NOMO-1 treated with DMSO at 0.1 percent for 48 hours (cell line): ENCODE measurements at regions not wholly inside any gene's neighbourhood (a gene's known extent, or its start where the extent isn't known, plus 50 kb on each side); places are given as distances from the start of the nearest gene placed in this dataset.
"Not testable (repeated sequence)": the region's sequence is repeated elsewhere in the genome, so short reads cannot be mapped to it uniquely, and the experiment has no call there.

Experiments
- DNase-seq: peaks from one replicate; lab custom pipeline; 2025; ENCODE audit not compliant: unreplicated experiment; lab: John Stamatoyannopoulos, UW

GRCh38 chr14:71165121-71166031 is 258.1 kb downstream of the PCNX1 start:
- no peak for DNase-seq

DNA sequence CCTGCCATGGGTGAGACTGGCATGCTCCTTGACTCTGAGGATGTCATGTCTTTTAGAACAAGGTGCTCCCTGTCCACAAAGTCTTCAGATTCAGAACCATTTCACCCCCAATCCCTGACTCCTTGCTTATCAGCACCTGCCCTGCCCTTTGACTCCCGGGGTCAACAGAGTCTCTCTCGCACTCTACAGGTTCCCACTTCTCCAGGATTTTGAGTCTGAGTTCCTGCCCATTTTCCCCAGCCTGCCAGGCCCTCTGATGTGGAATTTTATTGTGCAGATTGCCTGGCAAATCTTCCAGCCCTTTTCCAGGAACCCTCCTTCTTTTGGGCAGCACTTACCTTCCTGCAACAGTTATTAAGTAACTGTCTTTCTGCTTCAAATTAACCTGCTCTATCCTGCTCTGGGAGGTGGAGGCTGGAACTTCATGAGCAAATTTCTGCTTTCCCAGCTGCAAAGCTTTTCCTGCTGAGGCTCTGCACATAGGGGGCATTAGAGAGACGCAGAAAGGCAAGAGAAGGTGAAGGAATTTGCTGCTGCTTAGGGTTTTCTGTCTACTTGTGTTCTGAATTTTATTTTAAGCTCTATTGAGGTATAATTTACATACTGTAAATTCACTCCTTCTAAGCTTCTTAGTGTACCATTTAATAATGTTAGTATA is 259.1 kb downstream of the PCNX1 start:
- peak; percentile 10 for DNase-seq

- not testable (repeated sequence) for DNase-seq
Observed at GRCh38 chr14:71167325-71167950, 260.2 kb downstream of the PCNX1 start.

GRCh38 chr14:71168161-71168560 is 260.9 kb downstream of the PCNX1 start:
- not testable (repeated sequence) for DNase-seq

DNA sequence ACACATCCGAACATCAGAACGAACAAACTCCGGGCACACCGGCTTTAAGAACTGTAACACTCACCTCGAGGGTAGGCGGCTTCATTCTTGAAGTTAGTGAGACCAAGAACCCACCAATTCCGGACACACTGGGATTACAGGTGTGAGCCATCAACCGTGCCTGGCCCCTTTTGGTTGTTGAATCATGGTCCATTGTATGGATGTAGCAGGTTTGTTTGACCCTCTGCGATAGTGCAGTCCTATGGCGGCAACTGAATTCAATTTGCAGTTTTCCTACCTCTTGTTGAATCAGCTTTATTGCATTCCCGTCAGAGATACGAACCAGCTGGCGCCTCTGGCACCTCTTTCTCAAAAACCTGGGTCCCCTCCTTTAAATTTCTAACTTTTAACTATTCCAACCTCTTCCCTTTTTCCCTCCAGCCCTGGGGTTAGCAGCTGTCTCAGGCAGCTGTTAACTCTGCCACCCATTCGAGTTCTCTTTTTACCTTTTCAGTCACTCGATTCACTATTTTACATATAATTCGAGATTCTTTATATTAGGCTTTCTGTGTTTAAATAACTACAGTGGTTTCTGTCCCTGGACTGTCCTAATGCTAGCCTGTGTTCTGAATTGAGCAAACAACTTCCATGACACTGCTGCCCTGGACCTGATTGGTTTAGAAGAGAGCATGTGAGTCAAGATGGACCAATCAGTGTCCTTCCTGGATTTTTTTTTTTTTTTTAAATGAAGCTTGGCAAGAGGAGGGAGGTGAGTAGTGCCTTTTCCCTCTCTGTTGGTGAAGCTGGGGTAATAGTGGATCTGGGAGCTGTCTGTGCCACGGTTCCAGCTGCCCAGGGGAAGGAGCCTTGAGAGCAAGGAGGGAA is 261.5 kb downstream of the PCNX1 start:
- DNase-seq: no peak

DNA sequence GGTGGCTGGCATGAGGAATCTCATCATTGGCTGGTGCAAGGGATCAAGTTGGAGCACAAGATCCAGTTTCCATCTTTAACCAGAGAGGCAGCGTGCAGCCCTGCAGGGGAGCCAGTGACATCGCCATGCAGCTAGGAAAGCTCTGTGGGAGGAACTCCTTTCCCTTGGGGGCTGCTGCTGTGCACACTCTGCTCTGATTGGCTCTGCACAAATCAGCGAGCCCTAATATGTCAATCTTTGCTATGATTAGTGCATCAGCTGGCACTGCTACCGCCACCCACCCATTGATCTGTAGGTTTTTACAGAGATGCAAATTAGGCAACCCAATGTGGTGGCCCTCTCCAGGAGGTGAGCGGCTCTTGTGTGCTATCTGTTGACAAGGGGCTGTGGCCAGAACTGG is 262.6 kb downstream of the PCNX1 start:
- no peak for DNase-seq

DNA sequence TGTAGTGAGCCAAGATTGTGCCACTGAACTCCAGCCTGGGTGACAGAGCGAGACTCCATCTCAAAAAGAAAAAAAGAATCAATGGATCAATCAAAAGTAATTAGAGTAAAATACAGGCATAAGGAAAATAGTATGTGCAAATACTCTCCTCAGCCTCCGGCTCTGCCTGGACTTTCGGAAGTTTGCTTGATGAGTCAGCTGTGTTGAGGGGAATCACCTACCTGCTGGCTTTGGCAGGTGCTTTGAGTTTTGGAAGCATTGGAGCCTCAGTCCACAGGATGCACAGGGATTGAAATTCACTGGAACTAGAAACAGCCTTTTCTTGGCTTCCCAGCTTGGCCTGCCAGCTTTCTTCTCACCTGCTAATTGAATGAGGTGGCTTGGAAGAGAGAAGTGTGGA is 268.2 kb downstream of the PCNX1 start:
- no peak for DNase-seq

GRCh38 chr14:71179066-71179465 is 271.8 kb downstream of the PCNX1 start:
- DNase-seq: no peak

DNA sequence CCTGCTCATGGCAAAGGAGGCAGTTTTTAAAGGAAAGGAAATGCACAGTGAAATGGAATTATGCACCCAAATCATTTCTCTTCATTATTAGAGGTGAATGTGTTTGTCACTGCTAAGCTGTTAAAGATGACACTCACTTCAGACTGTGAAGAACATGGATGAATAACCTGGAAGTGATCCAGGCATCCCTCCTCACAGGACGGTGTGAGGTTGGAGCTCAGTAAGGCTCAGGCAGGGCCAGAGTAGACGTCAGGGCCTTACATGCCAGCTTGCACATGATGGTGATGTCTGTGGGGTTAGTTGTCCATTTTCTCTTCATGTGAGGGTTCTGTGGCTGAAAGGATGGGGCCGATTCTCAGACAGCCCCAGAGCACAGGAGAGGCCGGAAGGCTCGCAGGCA is 273.1 kb downstream of the PCNX1 start:
- DNase-seq: no peak

- DNase-seq: no peak
Observed at GRCh38 chr14:71181215-71182003, 274.1 kb downstream of the PCNX1 start.

DNA sequence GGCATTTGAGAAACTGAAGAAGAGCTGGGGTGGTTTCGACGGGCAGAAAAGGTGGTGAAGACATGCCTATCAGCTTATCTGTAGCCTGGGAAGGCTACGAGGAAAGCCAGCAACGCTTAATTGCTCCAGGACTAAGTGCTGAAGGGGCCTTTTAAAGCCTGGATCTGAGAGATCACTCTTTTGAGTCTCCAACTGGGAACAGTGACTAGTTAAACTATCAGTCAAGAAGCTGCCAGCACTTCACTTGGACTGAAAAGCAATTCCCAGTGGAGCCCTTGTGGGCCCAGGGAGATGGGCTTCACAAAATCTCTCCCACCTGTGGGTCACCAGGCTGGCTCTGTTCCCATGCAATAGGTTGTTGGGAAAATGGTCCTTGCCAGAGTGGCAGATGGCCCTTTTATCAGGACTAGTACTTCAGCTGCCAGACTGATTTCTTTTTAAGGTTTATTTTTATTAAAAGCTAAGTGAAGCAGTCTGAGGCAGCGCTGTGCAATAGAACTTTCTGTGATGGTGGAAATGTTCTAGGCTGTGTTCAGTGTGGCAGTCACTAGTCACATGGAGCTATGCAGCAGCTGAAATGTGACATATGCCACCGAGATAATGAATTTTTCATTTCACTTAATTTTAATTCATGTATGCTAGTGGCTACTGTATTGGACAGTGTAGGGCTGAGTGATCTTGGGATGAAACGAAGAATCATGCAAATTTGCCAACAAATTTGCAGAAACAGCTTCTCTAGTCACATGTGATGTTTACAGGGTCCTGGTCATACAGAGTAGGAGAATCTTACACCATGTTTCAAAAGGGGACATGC is 276.8 kb downstream of the PCNX1 start:
- no peak for DNase-seq

GRCh38 chr14:71185637-71186036 is 278.4 kb downstream of the PCNX1 start:
- DNase-seq: no peak

DNA sequence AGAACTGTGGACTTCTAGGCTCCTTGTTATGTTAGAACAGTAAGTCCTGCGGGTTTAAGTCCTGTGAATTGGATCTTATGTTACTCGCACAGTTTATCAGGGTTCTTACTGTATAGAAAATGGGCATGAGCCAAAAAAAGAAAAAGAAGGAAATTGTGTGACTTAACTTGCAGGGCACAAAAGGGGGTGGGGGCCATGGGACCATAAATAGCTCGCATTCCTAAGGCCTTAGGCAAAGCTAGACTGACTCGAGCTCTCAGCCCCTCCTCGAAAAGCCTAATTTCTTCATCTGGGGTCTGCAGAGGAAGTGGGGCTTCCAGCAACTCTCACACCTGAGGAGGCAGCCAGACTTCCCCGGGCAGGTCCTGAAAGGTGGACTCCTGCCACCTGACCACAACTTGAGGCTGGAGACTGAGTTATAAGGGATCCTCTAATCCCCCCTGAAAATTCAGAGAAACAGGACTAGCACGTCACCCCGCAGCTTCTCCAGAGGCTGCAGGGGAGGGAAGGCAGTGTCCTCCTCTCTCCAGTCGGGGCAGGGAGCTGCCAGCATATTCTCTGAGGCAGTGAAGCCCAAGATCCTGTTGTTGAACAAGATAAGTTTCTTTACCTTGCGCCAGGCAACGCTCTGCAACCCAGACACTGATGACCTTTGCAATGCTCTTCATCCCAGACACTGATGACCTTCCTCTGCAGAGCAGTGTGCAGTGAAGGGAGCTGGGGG is 280.5 kb downstream of the PCNX1 start:
- no peak for DNase-seq

- no peak for DNase-seq
Observed at GRCh38 chr14:71190770-71191374, 283.6 kb downstream of the PCNX1 start.

- no peak for DNase-seq
Observed at GRCh38 chr14:71193663-71194062, 286.4 kb downstream of the PCNX1 start.

DNA sequence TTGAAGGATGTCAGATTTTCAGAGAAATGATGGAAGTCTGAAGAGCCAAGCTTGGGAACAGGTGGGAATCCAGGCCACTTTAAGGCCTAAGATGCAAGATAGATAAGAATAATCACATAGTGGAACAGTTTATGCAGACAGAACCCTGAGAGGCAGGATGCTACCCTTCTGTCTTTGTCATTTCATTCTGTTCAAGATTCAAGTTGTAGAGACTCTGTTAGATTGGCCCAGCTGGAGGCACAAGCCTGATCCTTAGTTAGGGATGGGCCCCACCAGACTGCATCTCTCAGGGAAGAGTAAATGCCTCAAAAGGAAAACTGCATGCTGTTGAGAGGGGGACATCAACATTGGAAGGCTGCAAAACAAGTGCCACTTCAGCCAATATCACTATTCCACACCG is 287.0 kb downstream of the PCNX1 start:
- DNase-seq: no peak

DNA sequence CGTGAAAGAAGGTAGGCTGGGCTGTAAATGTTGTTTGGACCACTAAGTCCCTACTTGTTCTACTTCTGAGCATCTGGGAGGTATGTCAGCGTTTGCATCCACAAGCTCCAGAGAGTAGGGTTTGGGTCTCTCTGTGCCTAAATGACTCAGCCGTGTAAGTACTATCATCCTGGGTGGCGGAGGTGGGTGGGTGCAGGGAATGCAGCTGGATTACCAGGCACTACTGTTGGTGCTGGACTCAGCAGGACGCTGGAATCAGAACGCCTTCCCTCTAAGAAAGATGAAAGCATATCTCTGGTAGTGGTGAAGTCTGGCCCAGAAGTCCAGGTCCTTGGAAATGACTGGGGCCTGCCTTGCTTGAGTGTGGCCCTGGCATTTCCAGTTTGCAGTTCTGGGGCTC is 289.7 kb downstream of the PCNX1 start:
- DNase-seq: no peak

GRCh38 chr14:71198687-71199086 is 291.4 kb downstream of the PCNX1 start:
- DNase-seq: no peak
